Posterior cingulate gyrus (tissue), 11 donors: ENCODE measurements at regions not wholly inside any gene's neighbourhood (a gene's known extent, or its start where the extent isn't known, plus 50 kb on each side); places are given as distances from the start of the nearest gene placed in this dataset.

Source experiments
- DNase-seq, 10 donors: peaks; one replicate each; pipeline versions ENCODE4 v3.0.0 to v3.0.0-alpha.2; 2020 to 2021; ENCODE audit warnings: mixed read lengths in 3 of 10
- intact Hi-C: fragments of 100-400 bp; cut with DNase I; formaldehyde crosslinking; loops from one replicate; pipeline ENCODE4 v1.15.1; 2023

- intact Hi-C loops = no loop called here
- no peak for DNase-seq
Measured at GRCh38 chr11:103844327-103845215, 191.9 kb upstream of the DDI1 start.

GRCh38 chr11:103845331-103845730, 191.1 kb upstream of the DDI1 start:
- DNase-seq = no peak
- intact Hi-C loops = no loop called here

- DNase-seq = no peak
- intact Hi-C loops = no loop called here
Measured at GRCh38 chr11:103848686-103849085, 187.8 kb upstream of the DDI1 start.

GRCh38 chr11:103849366-103849765, 187.1 kb upstream of the DDI1 start:
- no peak for DNase-seq
- intact Hi-C loops = no loop called here

- DNase-seq = no peak
- intact Hi-C loops = no loop called here
Measured at GRCh38 chr11:103850419-103851165, 185.8 kb upstream of the DDI1 start.

- DNase-seq = no peak
- intact Hi-C loops = no loop called here
Measured at GRCh38 chr11:103851166-103851651, 185.2 kb upstream of the DDI1 start.
